Gastrocnemius medialis (tissue), 4 donors: ENCODE measurements at regions not wholly inside any gene's neighbourhood (a gene's known extent, or its start where the extent isn't known, plus 50 kb on each side); places are given as distances from the start of the nearest gene placed in this dataset.

Source experiments
- ATAC-seq, 2 donors: fragments of 150-250 bp; one replicate each; pipeline ENCODE4 v1.9.1; 2016
- DNase-seq, 2 donors: peaks; one replicate each; pipeline ENCODE4 v3.0.0-alpha.2; 2019
- H3K27ac ChIP-seq, 4 donors: fragments of 200-600 bp; sonication (generic); 1 replicate in 1 of 4; 2 replicates in 3 of 4; pipeline ENCODE4 v1.5.1; 2016 to 2018; ENCODE audit warnings: mild to moderate bottlenecking in 2 of 4, moderate library complexity in 1 of 4
- H3K27me3 ChIP-seq, 3 donors: fragments of 200-600 bp; sonication (generic) in 2 of 3; 1 replicate in 1 of 3; 2 replicates in 2 of 3; pipeline versions ENCODE4 v1.5.1 to v1.6.0; 2016 to 2019; ENCODE audit warnings: mild to moderate bottlenecking in 1 of 3, moderate library complexity in 1 of 3
- H3K36me3 ChIP-seq, 2 donors: fragments of 200-600 bp; sonication (generic) in 1 of 2; one replicate each; pipeline ENCODE4 v1.5.1; 2017 to 2018
- H3K4me1 ChIP-seq, 2 donors: fragments of 200-600 bp; sonication (generic) in 1 of 2; one replicate each; pipeline ENCODE4 v1.5.1; 2016 to 2017; ENCODE audit warnings: mild to moderate bottlenecking in 2 of 2
- H3K4me3 ChIP-seq, 4 donors: fragments of 200-600 bp; sonication (generic) in 3 of 4; 1 replicate in 1 of 4; 2 replicates in 3 of 4; pipeline ENCODE4 v1.5.1; 2016 to 2019; ENCODE audit warnings: mild to moderate bottlenecking in 2 of 4
- H3K9me3 ChIP-seq, 3 donors: fragments of 200-600 bp; sonication (generic) in 2 of 3; 1 replicate in 1 of 3; 2 replicates in 2 of 3; pipeline ENCODE4 v1.5.1; 2016 to 2019
- POLR2A ChIP-seq, 2 donors: fragments of 450-650 bp; IDR thresholded peaks; one replicate each; pipeline ENCODE4 v1.6.1; 2017; ENCODE audit warnings: antibody characterized with exemption in 2 of 2, mild to moderate bottlenecking in 2 of 2, moderate library complexity in 2 of 2
- in situ Hi-C, 4 donors: fragments of 200-750 bp; cut with MboI; loops; one replicate each; pipeline versions ENCODE4 v1.15.0 to v1.8.0; 2017; ENCODE audit warnings: low sequenced_read_pairs in 4 of 4
- intact Hi-C: fragments of 100-400 bp; cut with DNase I; formaldehyde crosslinking; loops from one replicate; pipeline ENCODE4 v1.15.1; 2023; ENCODE audit warnings: low total_unique reads
- TF ChIP-seq, protein P1 (sequence below), 5 experiments: fragments of 450-650 bp in 3 of 5; fragments of 200-600 bp in 2 of 5; sonication (generic) in 2 of 5; IDR thresholded peaks in 4 of 5; conservative IDR thresholded peaks in 1 of 5; 1 replicate in 4 of 5; 2 replicates in 1 of 5; pipeline ENCODE4 v1.5.1; 2016 to 2019; ENCODE audit warnings: antibody characterized with exemption in 5 of 5, mild to moderate bottlenecking in 3 of 5, moderate library complexity in 3 of 5

DNA sequence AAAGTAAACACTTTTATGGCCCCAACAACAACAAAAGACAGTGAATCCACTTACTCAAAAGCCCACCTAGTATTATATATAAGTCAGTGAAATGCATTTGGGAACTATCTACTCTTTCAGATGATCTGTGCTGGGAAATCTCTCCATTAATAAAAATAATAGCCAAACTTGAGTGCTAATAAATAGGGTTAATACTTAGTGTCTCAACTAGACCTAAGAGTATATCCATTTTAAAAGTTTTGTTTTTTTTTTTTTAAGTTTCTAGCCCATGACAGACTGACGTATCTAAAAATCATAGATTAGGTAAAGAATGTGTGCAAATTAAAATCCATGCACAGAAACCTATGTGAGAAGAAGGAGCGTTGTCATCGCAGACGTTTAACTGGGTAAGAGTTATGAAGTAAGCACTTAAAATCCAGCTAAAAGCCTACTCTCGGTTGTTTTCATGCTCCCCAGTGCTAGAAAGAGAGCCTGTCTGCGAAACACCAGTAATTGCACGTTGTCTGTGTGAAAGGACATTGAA lies 83.4 kb upstream of the PELI1 start:
- no peak for DNase-seq
- Histone ChIP-seq H3K27me3 (no peaks in the 10 kb centered on the region), H3K4me3 (peak overlapping the region; percentile 53 to 62 (median 56)), H3K4me1 (peaks cover 5 to 14% of the 10 kb centered on the region in 2 donors), H3K36me3 (no peaks in the 10 kb centered on the region), H3K9me3 (no peaks in the 10 kb centered on the region), H3K27ac (peak overlapping the region; percentile 51 to 71 (median 60))
- TF ChIP-seq, protein P1, sequence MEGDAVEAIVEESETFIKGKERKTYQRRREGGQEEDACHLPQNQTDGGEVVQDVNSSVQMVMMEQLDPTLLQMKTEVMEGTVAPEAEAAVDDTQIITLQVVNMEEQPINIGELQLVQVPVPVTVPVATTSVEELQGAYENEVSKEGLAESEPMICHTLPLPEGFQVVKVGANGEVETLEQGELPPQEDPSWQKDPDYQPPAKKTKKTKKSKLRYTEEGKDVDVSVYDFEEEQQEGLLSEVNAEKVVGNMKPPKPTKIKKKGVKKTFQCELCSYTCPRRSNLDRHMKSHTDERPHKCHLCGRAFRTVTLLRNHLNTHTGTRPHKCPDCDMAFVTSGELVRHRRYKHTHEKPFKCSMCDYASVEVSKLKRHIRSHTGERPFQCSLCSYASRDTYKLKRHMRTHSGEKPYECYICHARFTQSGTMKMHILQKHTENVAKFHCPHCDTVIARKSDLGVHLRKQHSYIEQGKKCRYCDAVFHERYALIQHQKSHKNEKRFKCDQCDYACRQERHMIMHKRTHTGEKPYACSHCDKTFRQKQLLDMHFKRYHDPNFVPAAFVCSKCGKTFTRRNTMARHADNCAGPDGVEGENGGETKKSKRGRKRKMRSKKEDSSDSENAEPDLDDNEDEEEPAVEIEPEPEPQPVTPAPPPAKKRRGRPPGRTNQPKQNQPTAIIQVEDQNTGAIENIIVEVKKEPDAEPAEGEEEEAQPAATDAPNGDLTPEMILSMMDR (IDR thresholded peaks at IDR 0.05 in 4 of 5, conservative IDR thresholded peaks at IDR 0.05 in 1 of 5), result no peak
- no peak for TF ChIP-seq POLR2A (IDR thresholded peaks at IDR 0.05)
- intact Hi-C loops, result loop anchor here (10.0 kb wide), 1 partner anchor 47 kb away; no protein-coding TSS in a partner anchor
- no peak for ATAC-seq
- in situ Hi-C loops, result no loop called here

DNA sequence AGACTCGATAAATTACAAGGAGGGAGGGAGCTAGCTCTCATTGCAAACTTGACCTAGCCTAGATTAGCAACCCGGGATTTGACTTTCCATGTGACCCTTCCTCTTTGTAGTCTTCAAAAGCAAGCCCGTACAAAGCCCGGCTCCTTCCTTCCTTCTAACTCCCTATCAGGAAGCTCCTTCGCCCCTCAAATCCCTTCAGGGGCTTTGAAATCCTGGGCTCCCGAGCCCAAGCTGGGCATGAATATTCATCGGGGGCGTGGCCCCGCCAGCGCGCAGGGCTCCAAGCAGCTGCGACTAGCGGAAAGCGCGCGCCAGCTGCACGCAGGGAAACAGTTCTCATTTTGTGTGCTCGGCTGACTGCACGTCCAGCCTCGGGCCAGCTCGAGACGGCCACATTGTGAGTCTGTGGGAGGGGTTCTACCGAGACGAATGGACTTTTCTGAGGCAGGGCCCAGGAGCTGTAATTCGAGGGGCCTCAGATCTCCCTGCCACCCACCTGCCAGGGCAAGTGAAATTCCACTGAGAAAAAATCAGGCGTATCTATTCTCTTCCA lies 84.0 kb upstream of the PELI1 start:
- intact Hi-C loops, result loop anchor here (10.0 kb wide), 1 partner anchor 47 kb away; no protein-coding TSS in a partner anchor
- in situ Hi-C loops, result no loop called here
- Histone ChIP-seq H3K4me1 (peaks cover 4 to 10% of the 10 kb centered on the region in 2 donors), H3K27me3 (no peaks in the 10 kb centered on the region), H3K36me3 (no peaks in the 10 kb centered on the region), H3K27ac (peak overlapping the region; percentile 51 to 71 (median 60)), H3K9me3 (no peaks in the 10 kb centered on the region), H3K4me3 (peak overlapping the region; percentile 53 to 62 (median 56))
- peak; percentile 90 to 95 for ATAC-seq
- peak; percentile 36 to 48 for TF ChIP-seq POLR2A (IDR thresholded peaks at IDR 0.05)
- TF ChIP-seq, protein P1 (IDR thresholded peaks at IDR 0.05 in 4 of 5, conservative IDR thresholded peaks at IDR 0.05 in 1 of 5), result no peak
- peak; percentile 50 to 61 for DNase-seq

DNA sequence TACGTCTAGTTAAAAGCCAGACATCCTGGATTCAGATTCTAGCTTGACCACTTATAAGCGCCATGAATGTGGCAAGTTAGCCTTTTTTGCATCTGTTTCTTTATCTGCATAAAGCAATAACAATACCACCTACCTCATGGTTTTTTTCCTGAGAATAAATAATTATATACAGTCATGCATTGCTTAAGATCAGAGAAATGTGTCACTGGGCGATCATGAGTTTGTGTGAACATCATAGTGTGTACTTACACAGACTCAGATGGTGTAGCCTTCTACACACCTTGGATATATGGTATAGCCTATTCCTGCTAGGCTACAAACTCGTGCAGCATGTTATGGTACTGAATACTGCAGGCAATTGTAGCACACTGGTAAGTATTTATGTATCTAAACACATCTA lies 84.7 kb upstream of the PELI1 start:
- Histone ChIP-seq H3K9me3 (no peaks in the 10 kb centered on the region), H3K36me3 (no peaks in the 10 kb centered on the region), H3K27ac (peak overlapping the region; percentile 51 to 71 (median 60)), H3K27me3 (no peaks in the 10 kb centered on the region), H3K4me3 (peak overlapping the region in 2 of 4 donors; percentile 55 to 56), H3K4me1 (peaks cover 4 to 10% of the 10 kb centered on the region in 2 donors)
- ATAC-seq (no peak), DNase-seq (no peak)
- in situ Hi-C loops (no loop called here), intact Hi-C loops (loop anchor here (10.0 kb wide), 1 partner anchor 46 kb away; no protein-coding TSS in a partner anchor)
- TF ChIP-seq, protein P1 (IDR thresholded peaks at IDR 0.05 in 4 of 5, conservative IDR thresholded peaks at IDR 0.05 in 1 of 5), result no peak
- TF ChIP-seq POLR2A (IDR thresholded peaks at IDR 0.05), result no peak

DNA sequence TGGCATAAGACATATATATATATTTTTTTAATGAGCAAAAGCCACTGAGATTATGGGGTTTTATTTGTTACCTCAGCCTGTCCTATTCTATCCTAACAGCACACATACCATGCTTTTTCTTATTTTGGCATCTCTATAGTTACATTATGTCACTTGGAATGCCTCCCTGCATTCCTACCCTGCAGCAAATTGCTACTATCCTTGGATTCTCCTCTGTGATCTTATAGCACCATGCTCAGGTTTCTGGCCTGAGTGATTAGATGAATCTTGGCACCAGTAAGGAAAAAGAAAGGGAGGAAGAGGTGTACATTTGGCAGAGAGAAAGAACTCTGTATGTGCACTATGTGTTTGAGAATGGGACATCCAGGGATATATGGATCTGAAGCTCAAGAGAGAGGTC lies 86.3 kb upstream of the PELI1 start:
- H3K9me3 ChIP-seq, result no peaks in the 10 kb centered on the region
- H3K27me3 ChIP-seq, result no peaks in the 10 kb centered on the region
- H3K4me3 ChIP-seq, result no peak overlapping the region
- H3K36me3 ChIP-seq, result no peaks in the 10 kb centered on the region
- H3K4me1 ChIP-seq, result peaks cover 4 to 10% of the 10 kb centered on the region in 2 donors
- DNase-seq (no peak), ATAC-seq (no peak)
- TF ChIP-seq, protein P1 (IDR thresholded peaks at IDR 0.05 in 4 of 5, conservative IDR thresholded peaks at IDR 0.05 in 1 of 5), result no peak
- no peak for TF ChIP-seq POLR2A (IDR thresholded peaks at IDR 0.05)
- intact Hi-C loops (no loop called here), in situ Hi-C loops (no loop called here)
- no peak overlapping the region for H3K27ac ChIP-seq
